ENCODE measurements at regions not wholly inside any gene's neighbourhood (a gene's known extent, or its start where the extent isn't known, plus 50 kb on each side); places are given as distances from the start of the nearest gene placed in this dataset.

- no peak for DNase-seq
Observed at GRCh38 chr13:34046457-34046856, 228.5 kb downstream of the RFC3 start.

- DNase-seq: no peak
Observed at GRCh38 chr13:34048652-34049051, 230.7 kb downstream of the RFC3 start.

GRCh38 chr13:34056733-34057258 lies 238.8 kb downstream of the RFC3 start:
- DNase-seq: no peak

GRCh38 chr13:34064456-34065205 lies 246.7 kb downstream of the RFC3 start:
- no peak for DNase-seq

GRCh38 chr13:34065928-34066327 lies 248.0 kb downstream of the RFC3 start:
- no peak for DNase-seq

- no peak for DNase-seq
Observed at GRCh38 chr13:34066344-34066743, 248.4 kb downstream of the RFC3 start.

- no peak for DNase-seq
Observed at GRCh38 chr13:34070006-34070405, 252.1 kb downstream of the RFC3 start.

- DNase-seq: no peak
Observed at GRCh38 chr13:34070544-34071303, 252.8 kb downstream of the RFC3 start.

GRCh38 chr13:34076319-34076718 lies 258.4 kb downstream of the RFC3 start:
- DNase-seq: no peak

GRCh38 chr13:34076943-34077703 lies 259.2 kb downstream of the RFC3 start:
- no peak for DNase-seq

GRCh38 chr13:34078334-34078999 lies 260.5 kb downstream of the RFC3 start:
- no peak for DNase-seq

- DNase-seq: no peak
Observed at GRCh38 chr13:34085204-34085603, 267.3 kb downstream of the RFC3 start.

GRCh38 chr13:34086281-34086680 lies 268.3 kb downstream of the RFC3 start:
- no peak for DNase-seq

- DNase-seq: no peak
Observed at GRCh38 chr13:34087791-34088190, 269.8 kb downstream of the RFC3 start.

- no peak for DNase-seq
Observed at GRCh38 chr13:34103854-34104253, 285.9 kb downstream of the RFC3 start.

GRCh38 chr13:34104853-34105252 lies 286.9 kb downstream of the RFC3 start:
- DNase-seq: no peak

- DNase-seq: no peak
Observed at GRCh38 chr13:34107806-34108205, 289.9 kb downstream of the RFC3 start.

- DNase-seq: no peak
Observed at GRCh38 chr13:34108410-34108809, 290.5 kb downstream of the RFC3 start.

- DNase-seq: no peak
Observed at GRCh38 chr13:34114581-34114980, 296.6 kb downstream of the RFC3 start.

- no peak for DNase-seq
Observed at GRCh38 chr13:34116651-34117050, 298.7 kb downstream of the RFC3 start.

- no peak for DNase-seq
Observed at GRCh38 chr13:34124666-34125306, 306.8 kb downstream of the RFC3 start.

- DNase-seq: no peak
Observed at GRCh38 chr13:34127523-34127922, 309.6 kb downstream of the RFC3 start.
